Neural cell (in vitro differentiated cells): ENCODE measurements at regions not wholly inside any gene's neighbourhood (a gene's known extent, or its start where the extent isn't known, plus 50 kb on each side); places are given as distances from the start of the nearest gene placed in this dataset.

ENCODE experiments used
- CTCF ChIP-seq: fragments of 450-650 bp; IDR thresholded peaks from 2 replicates; pipeline ENCODE4 v1.5.1; 2014; ENCODE audit warnings: antibody characterized with exemption, mild to moderate bottlenecking, moderate library complexity; ENCODE audit not compliant: poor library complexity, severe bottlenecking
- EZH2 ChIP-seq: fragments of 200-600, 300-800 bp; shearing (Covaris generic), sonication (generic); IDR thresholded peaks from 2 replicates; pipeline ENCODE4 v1.6.1; 2014; ENCODE audit warnings: antibody characterized with exemption, low read length, borderline replicate concordance, mild to moderate bottlenecking; ENCODE audit not compliant: insufficient read depth, poor library complexity, severe bottlenecking
- POLR2AphosphoS5 ChIP-seq: IDR thresholded peaks from 2 replicates; pipeline ENCODE4 v1.6.1; 2012
- RAD21 ChIP-seq: fragments of 450-650 bp; conservative IDR thresholded peaks from 2 replicates; pipeline ENCODE4 v1.6.1; 2014; ENCODE audit warnings: antibody characterized with exemption, mild to moderate bottlenecking, moderate library complexity
- REST ChIP-seq: IDR thresholded peaks from 2 replicates; pipeline ENCODE4 v1.6.1; 2012; ENCODE audit warnings: borderline replicate concordance
- TAF1 ChIP-seq: IDR thresholded peaks from 2 replicates; pipeline ENCODE4 v1.6.1; 2012; ENCODE audit warnings: low read depth

GRCh38 chr10:2236876-2237275 is 499.6 kb upstream of the ADARB2 start:
- TF ChIP-seq RAD21 (no peak), CTCF (no peak), EZH2 (no peak), POLR2AphosphoS5 (no peak), REST (no peak), TAF1 (no peak)
